Thyroid gland (tissue), 4 donors: ENCODE measurements at regions not wholly inside any gene's neighbourhood (a gene's known extent, or its start where the extent isn't known, plus 50 kb on each side); places are given as distances from the start of the nearest gene placed in this dataset.
"Not testable (repeated sequence)": the region's sequence is repeated elsewhere in the genome, so short reads cannot be mapped to it uniquely, and the experiment has no call there.

Experiments used
- CTCF ChIP-seq, 6 experiments: fragments of 200-600 bp in 3 of 6; fragments of 450-650 bp in 3 of 6; sonication (generic) in 3 of 6; IDR thresholded peaks; one replicate each; pipeline ENCODE4 v1.5.1; 2016 to 2019; ENCODE audit warnings: antibody characterized with exemption in 6 of 6, mild to moderate bottlenecking in 2 of 6, inconsistent platforms in 1 of 6, moderate library complexity in 1 of 6
- POLR2A ChIP-seq, 2 donors: fragments of 450-650 bp; IDR thresholded peaks; one replicate each; pipeline ENCODE4 v1.6.1; 2017; ENCODE audit warnings: antibody characterized with exemption in 2 of 2, mild to moderate bottlenecking in 2 of 2, moderate library complexity in 1 of 2

DNA sequence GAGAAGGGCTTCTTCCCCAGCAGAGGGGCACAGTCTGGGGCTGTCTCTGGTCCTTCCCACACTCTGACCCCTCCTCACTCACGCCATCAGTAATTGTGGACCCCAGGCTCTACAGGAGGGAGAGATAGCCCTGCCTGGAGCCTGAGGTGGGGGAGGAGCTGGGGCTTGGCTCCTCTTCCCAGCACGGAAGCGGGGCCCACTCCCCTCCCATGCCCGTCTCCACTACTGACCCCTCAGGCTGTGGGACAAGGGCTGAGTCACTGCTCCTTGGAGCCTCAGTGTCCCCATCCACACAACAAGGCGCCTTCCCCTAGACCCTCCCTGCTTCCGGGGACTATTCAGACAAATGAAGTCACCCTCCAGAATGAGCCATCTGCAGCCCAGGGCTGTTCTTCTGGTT, 133.1 kb downstream of the TNFRSF13B start:
- TF ChIP-seq CTCF, POLR2A (IDR thresholded peaks at IDR 0.05): not testable (repeated sequence)
